Natural killer cell (primary cell): ENCODE measurements at regions not wholly inside any gene's neighbourhood (a gene's known extent, or its start where the extent isn't known, plus 50 kb on each side); places are given as distances from the start of the nearest gene placed in this dataset.
A peak's percentile ranks its signal among the peaks of the same experiment; 100 is the strongest.

Experiments used
- ATAC-seq, 3 donors: fragments of 150-1000 bp in 2 of 3; fragments of 200-7000 bp in 1 of 3; cut with Tn5 transposase; 1 replicate in 1 of 3; 2 replicates in 2 of 3; pipeline ENCODE4 v1.10.0; 2021; ENCODE audit warnings: mild to moderate bottlenecking in 2 of 3, moderate library complexity in 2 of 3
- DNase-seq, 2 donors: peaks; one replicate each; pipeline versions ENCODE4 v3.0.0 to v3.0.0-alpha.2; 2013 to 2021; ENCODE audit warnings: mixed read lengths in 1 of 2
- H3K27ac ChIP-seq: one replicate; pipeline ENCODE4 v1.5.1; 2013; ENCODE audit warnings: mild to moderate bottlenecking, low read length
- H3K27me3 ChIP-seq: one replicate; pipeline ENCODE4 v1.6.1; 2013; ENCODE audit warnings: low read length; ENCODE audit not compliant: control insufficient read depth, insufficient read depth
- H3K36me3 ChIP-seq: one replicate; pipeline ENCODE4 v1.6.1; 2013; ENCODE audit warnings: low read length; ENCODE audit not compliant: control insufficient read depth, insufficient read depth
- H3K4me1 ChIP-seq: one replicate; pipeline ENCODE4 v1.6.1; 2013; ENCODE audit warnings: low read length; ENCODE audit not compliant: control insufficient read depth, insufficient read depth
- H3K4me3 ChIP-seq: one replicate; pipeline ENCODE4 v1.5.1; 2013; ENCODE audit warnings: low read length
- H3K9me3 ChIP-seq: one replicate; pipeline ENCODE4 v1.6.1; 2013; ENCODE audit warnings: low read length; ENCODE audit not compliant: control insufficient read depth, insufficient read depth
- H3K27ac Mint-ChIP-seq, 2 donors: one replicate each; pipeline ENCODE4 v1.8.0; 2022; ENCODE audit warnings: mild to moderate bottlenecking in 2 of 2, mixed read lengths in 2 of 2, moderate library complexity in 1 of 2
- H3K27me3 Mint-ChIP-seq, 2 donors: one replicate each; pipeline ENCODE4 v1.8.0; 2022; ENCODE audit warnings: low read depth in 2 of 2, mixed read lengths in 2 of 2
- H3K36me3 Mint-ChIP-seq: one replicate; pipeline ENCODE4 v1.8.0; 2022; ENCODE audit warnings: mixed read lengths
- H3K4me1 Mint-ChIP-seq, 2 donors: one replicate each; pipeline ENCODE4 v1.8.0; 2022; ENCODE audit warnings: mixed read lengths in 2 of 2
- H3K4me3 Mint-ChIP-seq: one replicate; pipeline ENCODE4 v1.8.0; 2022; ENCODE audit warnings: mild to moderate bottlenecking, moderate library complexity, mixed read lengths
- H3K9me3 Mint-ChIP-seq, 2 donors: one replicate each; pipeline ENCODE4 v1.8.0; 2022; ENCODE audit warnings: mixed read lengths in 2 of 2
- CTCF ChIP-seq: fragments of 200-600 bp; IDR thresholded peaks from one replicate; pipeline ENCODE4 v1.8.0; 2022; ENCODE audit warnings: antibody characterized with exemption
- WGBS: methylation state at CpG from one replicate; pipeline ENCODE4 v1.1.7; 2013; ENCODE audit warnings: missing lambda C conversion rate; ENCODE audit not compliant: insufficient coverage; 5-methylcytosine and 5-hydroxymethylcytosine counted together
- intact Hi-C: fragments of 100-400 bp; cut with micrococcal nuclease; formaldehyde crosslinking; loops from one replicate; pipeline ENCODE4 v1.14.2; 2022

GRCh38 chr15:45794712-45795439 lies 160.0 kb downstream of the SQOR start:
- no peak overlapping the region for H3K27ac Mint-ChIP-seq
- Histone ChIP-seq H3K27me3 (peaks cover 3% of the 10 kb centered on the region), H3K36me3 (no peaks in the 10 kb centered on the region), H3K27ac (no peak overlapping the region), H3K4me3 (no peak overlapping the region), H3K4me1 (no peaks in the 10 kb centered on the region), H3K9me3 (no peaks in the 10 kb centered on the region)
- WGBS: 82% methylated on average over 6 of the region's 6 CpGs
- peaks cover 8 to 24% of the 10 kb centered on the region in 2 donors for H3K27me3 Mint-ChIP-seq
- ATAC-seq (no peak), DNase-seq (no peak)
- H3K4me3 Mint-ChIP-seq: no peak overlapping the region
- H3K4me1 Mint-ChIP-seq: no peaks in the 10 kb centered on the region
- no peaks in the 10 kb centered on the region for H3K9me3 Mint-ChIP-seq
- no peak for TF ChIP-seq CTCF
- intact Hi-C loops: no loop called here
- no peaks in the 10 kb centered on the region for H3K36me3 Mint-ChIP-seq

GRCh38 chr15:45795440-45796069 lies 160.7 kb downstream of the SQOR start:
- H3K4me3 Mint-ChIP-seq: no peak overlapping the region
- Histone ChIP-seq H3K4me3 (no peak overlapping the region), H3K27me3 (peaks cover 3% of the 10 kb centered on the region), H3K27ac (no peak overlapping the region), H3K36me3 (no peaks in the 10 kb centered on the region), H3K4me1 (no peaks in the 10 kb centered on the region), H3K9me3 (no peaks in the 10 kb centered on the region)
- peak in 1 of 2 donors; percentile 15 for DNase-seq
- H3K27me3 Mint-ChIP-seq: peaks cover 8 to 22% of the 10 kb centered on the region in 2 donors
- 5% methylated on average over 2 of the region's 3 CpGs for WGBS
- intact Hi-C loops: no loop called here
- no peak for ATAC-seq
- no peaks in the 10 kb centered on the region for H3K36me3 Mint-ChIP-seq
- no peak for TF ChIP-seq CTCF
- H3K27ac Mint-ChIP-seq: no peak overlapping the region
- no peaks in the 10 kb centered on the region for H3K4me1 Mint-ChIP-seq
- H3K9me3 Mint-ChIP-seq: no peaks in the 10 kb centered on the region

GRCh38 chr15:45796433-45796832 lies 161.6 kb downstream of the SQOR start:
- Mint-ChIP-seq H3K36me3 (no peaks in the 10 kb centered on the region), H3K4me1 (no peaks in the 10 kb centered on the region), H3K27ac (no peak overlapping the region), H3K9me3 (no peaks in the 10 kb centered on the region), H3K27me3 (peaks cover 10 to 20% of the 10 kb centered on the region in 2 donors), H3K4me3 (no peak overlapping the region)
- Histone ChIP-seq H3K4me3 (no peak overlapping the region), H3K36me3 (no peaks in the 10 kb centered on the region), H3K27ac (no peak overlapping the region), H3K4me1 (no peaks in the 10 kb centered on the region), H3K27me3 (no peaks in the 10 kb centered on the region), H3K9me3 (no peaks in the 10 kb centered on the region)
- DNase-seq (no peak), ATAC-seq (no peak)
- intact Hi-C loops: no loop called here
- no peak for TF ChIP-seq CTCF
- 55% methylated on average over 3 of the region's 3 CpGs for WGBS
